ENCODE measurements at regions not wholly inside any gene's neighbourhood (a gene's known extent, or its start where the extent isn't known, plus 50 kb on each side); places are given as distances from the start of the nearest gene placed in this dataset.

GRCh38 chr3:104982130-104982529 lies 384.6 kb upstream of the ALCAM start:
- DNase-seq (ENCODE audit: low read depth), result no peak
- H3K4me3 ChIP-seq (ENCODE audit: low read depth, low read length), result no peak overlapping the region
- no peak for TF ChIP-seq CTCF (IDR thresholded peaks at IDR 0.05; ENCODE audit: low read depth, low read length, missing control alignments)

- H3K4me3 ChIP-seq (ENCODE audit: low read depth, low read length), result no peak overlapping the region
- TF ChIP-seq CTCF (IDR thresholded peaks at IDR 0.05; ENCODE audit: low read depth, low read length, missing control alignments), result no peak
- no peak for DNase-seq (ENCODE audit: low read depth)
Observed at GRCh38 chr3:104987859-104988258, 378.9 kb upstream of the ALCAM start.

GRCh38 chr3:104988496-104988895 lies 378.2 kb upstream of the ALCAM start:
- no peak for DNase-seq (ENCODE audit: low read depth)
- H3K4me3 ChIP-seq (ENCODE audit: low read depth, low read length), result no peak overlapping the region
- no peak for TF ChIP-seq CTCF (IDR thresholded peaks at IDR 0.05; ENCODE audit: low read depth, low read length, missing control alignments)

GRCh38 chr3:104989878-104990277 lies 376.8 kb upstream of the ALCAM start:
- H3K4me3 ChIP-seq (ENCODE audit: low read depth, low read length), result no peak overlapping the region
- no peak for DNase-seq (ENCODE audit: low read depth)
- TF ChIP-seq CTCF (IDR thresholded peaks at IDR 0.05; ENCODE audit: low read depth, low read length, missing control alignments), result no peak

- DNase-seq (ENCODE audit: low read depth), result no peak
- no peak overlapping the region for H3K4me3 ChIP-seq (ENCODE audit: low read depth, low read length)
- no peak for TF ChIP-seq CTCF (IDR thresholded peaks at IDR 0.05; ENCODE audit: low read depth, low read length, missing control alignments)
Observed at GRCh38 chr3:104990758-104991157, 376.0 kb upstream of the ALCAM start.

- no peak for DNase-seq (ENCODE audit: low read depth)
- H3K4me3 ChIP-seq (ENCODE audit: low read depth, low read length), result no peak overlapping the region
- no peak for TF ChIP-seq CTCF (IDR thresholded peaks at IDR 0.05; ENCODE audit: low read depth, low read length, missing control alignments)
Observed at GRCh38 chr3:104992676-104993075, 374.0 kb upstream of the ALCAM start.

- no peak overlapping the region for H3K4me3 ChIP-seq (ENCODE audit: low read depth, low read length)
- DNase-seq (ENCODE audit: low read depth), result no peak
- TF ChIP-seq CTCF (IDR thresholded peaks at IDR 0.05; ENCODE audit: low read depth, low read length, missing control alignments), result no peak
Observed at GRCh38 chr3:105006164-105006563, 360.5 kb upstream of the ALCAM start.

Measured in GM12864 (cell line).